ENCODE measurements at regions not wholly inside any gene's neighbourhood (a gene's known extent, or its start where the extent isn't known, plus 50 kb on each side); places are given as distances from the start of the nearest gene placed in this dataset.
"Not testable (repeated sequence)": the region's sequence is repeated elsewhere in the genome, so short reads cannot be mapped to it uniquely, and the experiment has no call there.

GRCh38 chr5:100709771-100710170 is 174.6 kb downstream of the FAM174A start:
- Histone ChIP-seq H3K4me1 (ENCODE audit: insufficient read depth, poor library complexity, severe bottlenecking) (no peaks in the 10 kb centered on the region), H3K4me3 (ENCODE audit: severe bottlenecking) (no peak overlapping the region), H3K27me3 (ENCODE audit: insufficient read depth, poor library complexity, severe bottlenecking) (no peaks in the 10 kb centered on the region), H3K9me3 (ENCODE audit: severe bottlenecking) (no peaks in the 10 kb centered on the region), H3K27ac (ENCODE audit: poor library complexity, severe bottlenecking) (no peak overlapping the region), H3K36me3 (ENCODE audit: low read depth) (no peaks in the 10 kb centered on the region)
- no peak for TF ChIP-seq CTCF (IDR thresholded peaks at IDR 0.05; ENCODE audit: poor library complexity, severe bottlenecking)
- ATAC-seq (ENCODE audit: low read depth) (no peak), DNase-seq (ENCODE audit: low spot score) (no peak)

GRCh38 chr5:100714780-100715179 is 179.6 kb downstream of the FAM174A start:
- not testable (repeated sequence) for H3K4me3 ChIP-seq (ENCODE audit: severe bottlenecking); H3K27me3 ChIP-seq (ENCODE audit: insufficient read depth, poor library complexity, severe bottlenecking); H3K27ac ChIP-seq (ENCODE audit: poor library complexity, severe bottlenecking); DNase-seq (ENCODE audit: low spot score); H3K36me3 ChIP-seq (ENCODE audit: low read depth); ATAC-seq (ENCODE audit: low read depth); H3K9me3 ChIP-seq (ENCODE audit: severe bottlenecking); H3K4me1 ChIP-seq (ENCODE audit: insufficient read depth, poor library complexity, severe bottlenecking)

- no peak for TF ChIP-seq CTCF (IDR thresholded peaks at IDR 0.05; ENCODE audit: poor library complexity, severe bottlenecking)
- no peaks in the 10 kb centered on the region for H3K36me3 ChIP-seq (ENCODE audit: low read depth)
- H3K27ac ChIP-seq (ENCODE audit: poor library complexity, severe bottlenecking) = no peak overlapping the region
- H3K9me3 ChIP-seq (ENCODE audit: severe bottlenecking) = no peaks in the 10 kb centered on the region
- ATAC-seq (ENCODE audit: low read depth) (no peak), DNase-seq (ENCODE audit: low spot score) (no peak)
- H3K4me1 ChIP-seq (ENCODE audit: insufficient read depth, poor library complexity, severe bottlenecking) = no peaks in the 10 kb centered on the region
- no peak overlapping the region for H3K4me3 ChIP-seq (ENCODE audit: severe bottlenecking)
- no peaks in the 10 kb centered on the region for H3K27me3 ChIP-seq (ENCODE audit: insufficient read depth, poor library complexity, severe bottlenecking)
Measured at GRCh38 chr5:100722657-100723056, 180.4 kb downstream of the ST8SIA4 start.

- no peak for DNase-seq (ENCODE audit: low spot score)
- no peak for ATAC-seq (ENCODE audit: low read depth)
- H3K9me3 ChIP-seq (ENCODE audit: severe bottlenecking) = no peaks in the 10 kb centered on the region
Measured at GRCh38 chr5:100723229-100723628, 179.9 kb downstream of the ST8SIA4 start.

GRCh38 chr5:100726116-100726515 is 177.0 kb downstream of the ST8SIA4 start:
- H3K27me3 ChIP-seq (ENCODE audit: insufficient read depth, poor library complexity, severe bottlenecking) = no peaks in the 10 kb centered on the region
- H3K36me3 ChIP-seq (ENCODE audit: low read depth) = no peaks in the 10 kb centered on the region
- no peaks in the 10 kb centered on the region for H3K4me1 ChIP-seq (ENCODE audit: insufficient read depth, poor library complexity, severe bottlenecking)
- TF ChIP-seq CTCF (IDR thresholded peaks at IDR 0.05; ENCODE audit: poor library complexity, severe bottlenecking) = no peak
- ATAC-seq (ENCODE audit: low read depth) (no peak), DNase-seq (ENCODE audit: low spot score) (no peak)
- H3K27ac ChIP-seq (ENCODE audit: poor library complexity, severe bottlenecking) = no peak overlapping the region
- H3K9me3 ChIP-seq (ENCODE audit: severe bottlenecking) = no peaks in the 10 kb centered on the region
- H3K4me3 ChIP-seq (ENCODE audit: severe bottlenecking) = no peak overlapping the region

More at GRCh38 chr5:100723229-100723628, 179.9 kb downstream of the ST8SIA4 start:
- no peak for TF ChIP-seq CTCF (IDR thresholded peaks at IDR 0.05; ENCODE audit: poor library complexity, severe bottlenecking)
- no peaks in the 10 kb centered on the region for H3K4me1 ChIP-seq (ENCODE audit: insufficient read depth, poor library complexity, severe bottlenecking)
- no peaks in the 10 kb centered on the region for H3K27me3 ChIP-seq (ENCODE audit: insufficient read depth, poor library complexity, severe bottlenecking)
- H3K27ac ChIP-seq (ENCODE audit: poor library complexity, severe bottlenecking) = no peak overlapping the region
- no peaks in the 10 kb centered on the region for H3K36me3 ChIP-seq (ENCODE audit: low read depth)
- H3K4me3 ChIP-seq (ENCODE audit: severe bottlenecking) = no peak overlapping the region
